HL-60/S4 (cell line): ENCODE measurements at regions not wholly inside any gene's neighbourhood (a gene's known extent, or its start where the extent isn't known, plus 50 kb on each side); places are given as distances from the start of the nearest gene placed in this dataset.

ENCODE experiments used
- in situ Hi-C: fragments of 300-500 bp; cut with MboI; formaldehyde crosslinking; loops from 2 replicates; pipeline ENCODE4 v1.14.3; 2022; ENCODE audit warnings: low sequenced_read_pairs

DNA sequence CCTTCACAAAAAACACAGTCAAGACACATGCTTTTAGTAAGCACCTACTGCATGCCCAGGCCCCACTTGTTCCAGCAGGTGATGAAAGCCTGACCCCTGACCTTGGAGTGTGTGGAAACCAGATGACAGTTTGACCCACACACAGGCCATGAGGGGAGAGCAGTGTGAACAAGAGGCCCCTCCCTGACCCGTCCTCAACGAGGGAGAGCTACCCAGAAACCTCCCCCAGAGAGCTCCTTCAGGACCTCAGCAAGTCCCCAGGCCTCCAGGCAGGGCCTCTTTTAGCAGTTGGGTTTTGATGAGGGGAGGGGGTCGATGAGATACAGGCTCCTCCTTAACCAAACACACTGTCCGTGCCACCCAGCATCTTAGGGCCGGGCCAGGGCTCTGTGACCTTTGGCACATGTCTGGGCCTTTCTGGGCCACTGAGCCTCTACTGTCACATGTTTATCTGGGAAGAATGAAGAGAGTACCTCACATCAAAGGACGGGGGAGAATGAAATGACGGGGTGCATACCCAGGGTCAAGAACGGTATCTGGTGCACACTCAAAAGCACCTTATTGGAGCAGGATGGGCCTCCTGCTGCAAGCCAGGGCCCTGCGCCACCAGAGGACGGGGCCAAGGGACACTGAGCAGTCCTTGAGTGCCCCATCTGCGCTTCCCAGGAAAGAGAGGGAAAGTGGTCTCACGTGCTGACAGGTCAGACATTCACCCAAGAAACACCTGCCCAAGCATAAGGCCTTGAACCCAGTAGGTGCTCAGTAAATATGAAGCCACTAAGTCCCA, 202.6 kb upstream of the ZMIZ1 start:
- in situ Hi-C loops: no loop called here

DNA sequence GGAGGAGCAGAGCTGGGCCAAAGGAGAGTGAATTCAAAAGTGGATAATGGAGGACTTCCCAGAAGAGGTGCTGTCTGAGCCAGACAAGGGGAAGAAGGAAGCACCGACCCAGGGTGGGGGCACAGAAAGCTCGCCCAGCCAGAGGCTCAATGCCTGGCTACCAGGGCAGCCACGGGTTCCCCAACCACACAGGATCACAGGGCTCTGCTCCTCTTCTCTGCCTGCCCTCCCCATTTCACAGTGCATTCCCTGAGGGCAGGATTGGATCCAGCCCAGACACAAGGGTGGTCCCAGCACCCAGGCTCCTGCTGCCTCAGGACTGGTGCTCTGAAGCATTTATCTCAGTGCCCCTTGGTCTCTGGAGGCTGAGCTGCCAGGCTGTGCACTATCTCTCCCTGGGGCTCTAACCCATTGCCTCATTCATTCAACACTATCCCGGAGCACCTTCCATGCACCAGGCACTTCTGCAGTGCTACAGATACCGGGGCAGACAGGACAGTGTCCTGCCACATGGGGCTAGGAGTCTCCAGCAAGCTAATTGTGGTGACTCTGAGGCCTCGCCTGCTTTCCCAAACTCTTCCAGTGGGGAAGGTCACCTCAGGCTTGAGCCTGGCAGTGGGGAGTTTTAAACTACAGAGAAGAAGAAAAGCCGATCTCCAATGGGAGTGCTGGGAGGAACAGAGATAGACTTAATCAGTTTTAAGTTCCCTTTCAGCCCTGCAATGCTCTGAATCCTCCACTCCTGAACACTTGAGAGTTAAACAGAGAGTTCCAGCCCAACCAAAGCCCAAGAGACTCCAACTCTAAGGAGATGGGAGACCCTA, 201.8 kb upstream of the ZMIZ1 start:
- in situ Hi-C loops: no loop called here

DNA sequence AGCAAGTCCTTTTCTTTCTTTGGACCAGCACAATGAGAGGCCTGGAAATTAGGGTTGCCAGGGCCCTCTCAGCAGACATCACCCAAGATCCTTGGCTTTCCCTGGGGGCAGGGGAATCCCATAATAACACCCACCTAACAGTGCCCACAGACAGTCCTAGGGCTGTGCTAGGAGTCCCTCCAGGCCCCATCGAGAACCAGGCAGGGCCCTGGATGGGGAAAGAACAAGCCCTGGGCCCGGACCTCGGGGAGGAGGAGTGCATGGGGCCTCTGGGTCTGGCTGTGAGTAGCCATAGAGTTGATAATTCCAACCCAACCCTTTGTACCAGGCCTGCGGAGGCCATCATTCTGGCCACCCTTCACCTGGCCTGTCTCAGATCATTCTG, 201.2 kb upstream of the ZMIZ1 start:
- in situ Hi-C loops: no loop called here

- in situ Hi-C loops: no loop called here
Observed at GRCh38 chr10:78868048-78868447, 200.7 kb upstream of the ZMIZ1 start.

DNA sequence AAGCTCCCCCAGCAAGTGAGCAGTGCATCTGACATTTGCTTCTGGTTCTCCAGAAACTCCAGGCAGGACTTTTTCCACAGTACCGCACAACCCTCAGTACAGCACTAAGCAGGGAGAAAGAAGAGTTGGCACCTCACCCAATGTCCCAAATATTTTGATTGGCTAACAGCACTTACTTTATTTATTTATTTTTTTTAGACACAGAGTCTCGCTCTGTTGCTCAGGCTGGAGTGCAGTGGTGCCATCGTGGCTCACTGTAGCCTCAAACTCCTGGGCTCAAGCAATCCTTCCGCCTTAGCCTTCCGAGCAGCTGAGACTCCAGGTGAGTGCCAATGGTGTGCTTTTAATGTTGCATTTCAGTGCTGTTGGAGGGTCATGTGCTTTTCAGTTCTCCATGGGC, 200.3 kb upstream of the ZMIZ1 start:
- in situ Hi-C loops: no loop called here

GRCh38 chr10:78868861-78869260, 199.9 kb upstream of the ZMIZ1 start:
- in situ Hi-C loops: no loop called here

DNA sequence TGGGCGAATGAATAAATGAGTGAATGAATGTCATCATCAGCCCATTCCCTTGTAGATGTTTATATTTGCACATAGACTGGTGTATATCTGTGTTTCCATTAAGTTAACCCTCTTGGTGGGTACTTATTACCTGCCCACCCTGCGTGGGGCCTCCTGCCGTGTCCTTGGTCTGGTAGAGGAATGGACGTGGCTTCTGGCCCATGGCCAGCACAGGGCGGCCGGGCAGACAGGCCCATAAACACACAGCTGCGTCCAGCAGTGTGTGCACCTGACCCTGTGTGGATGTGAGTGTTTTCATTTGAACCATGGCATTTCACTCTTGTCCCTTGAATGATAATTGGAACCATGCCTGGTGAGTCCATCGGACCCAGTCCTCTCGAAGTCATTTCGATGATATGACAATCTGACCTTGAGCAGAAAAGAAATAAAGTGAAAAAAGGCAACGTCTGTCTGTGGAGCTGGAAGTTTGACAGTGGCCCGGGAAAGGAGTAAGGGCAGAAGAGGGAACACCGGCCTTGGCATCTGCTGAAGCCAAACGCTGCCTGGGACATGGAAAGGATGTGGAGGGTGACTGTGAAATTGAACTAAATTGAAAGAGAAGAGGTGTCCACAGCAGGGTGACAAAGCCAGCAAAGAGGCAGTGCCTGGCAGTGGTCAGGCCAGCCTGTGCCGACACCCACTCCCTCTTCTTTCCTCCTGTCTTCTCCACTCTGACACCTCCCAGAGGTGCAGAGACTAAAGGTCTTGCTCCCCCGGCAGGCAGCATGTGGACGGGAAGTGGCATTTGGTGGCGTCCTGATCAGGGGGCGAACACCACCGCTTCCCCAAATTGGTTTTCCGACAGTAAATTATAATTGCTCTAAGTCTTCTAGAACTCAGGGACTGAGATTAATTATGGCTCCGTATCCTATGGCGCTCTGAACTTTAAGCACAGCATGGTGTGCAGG, 199.0 kb upstream of the ZMIZ1 start:
- in situ Hi-C loops: no loop called here

DNA sequence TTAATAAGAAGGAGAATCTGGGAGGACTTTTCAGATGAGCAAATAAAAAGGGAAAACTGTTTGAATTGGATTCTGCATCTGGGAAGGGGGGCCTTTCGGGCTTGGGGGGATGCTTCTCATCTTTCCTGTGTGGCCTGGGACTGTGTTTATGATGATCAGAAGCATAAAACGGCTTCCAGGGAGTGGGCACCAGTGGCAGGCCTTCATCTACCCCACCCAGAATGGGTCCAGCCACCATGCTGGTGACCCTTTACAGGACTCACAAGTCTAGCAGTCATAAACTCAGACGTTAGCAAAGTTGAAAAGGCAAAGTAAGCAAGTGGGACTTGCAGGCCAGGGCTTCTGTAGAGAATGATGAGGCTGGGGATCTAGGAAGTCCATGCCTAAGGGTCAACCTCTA, 198.3 kb upstream of the ZMIZ1 start:
- in situ Hi-C loops: no loop called here

DNA sequence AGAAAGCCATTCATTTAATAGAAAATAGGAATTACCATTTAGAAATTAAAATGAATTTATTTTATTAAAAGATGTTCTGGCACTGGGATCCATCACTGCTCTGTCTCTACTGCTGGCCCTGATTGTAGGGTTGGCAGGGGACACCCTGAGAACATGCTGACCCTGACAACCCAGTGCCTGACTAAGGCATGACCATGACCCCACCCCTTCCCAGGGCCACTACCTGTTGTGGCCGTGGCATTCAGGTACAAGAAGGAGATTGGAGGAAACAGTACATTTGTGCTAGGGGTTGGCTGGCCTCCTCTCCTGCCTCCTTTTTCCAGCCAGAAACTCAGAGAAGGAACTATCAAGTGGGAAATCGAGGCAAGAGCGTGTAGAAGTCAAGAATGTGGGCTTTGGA, 197.0 kb upstream of the ZMIZ1 start:
- in situ Hi-C loops: no loop called here

DNA sequence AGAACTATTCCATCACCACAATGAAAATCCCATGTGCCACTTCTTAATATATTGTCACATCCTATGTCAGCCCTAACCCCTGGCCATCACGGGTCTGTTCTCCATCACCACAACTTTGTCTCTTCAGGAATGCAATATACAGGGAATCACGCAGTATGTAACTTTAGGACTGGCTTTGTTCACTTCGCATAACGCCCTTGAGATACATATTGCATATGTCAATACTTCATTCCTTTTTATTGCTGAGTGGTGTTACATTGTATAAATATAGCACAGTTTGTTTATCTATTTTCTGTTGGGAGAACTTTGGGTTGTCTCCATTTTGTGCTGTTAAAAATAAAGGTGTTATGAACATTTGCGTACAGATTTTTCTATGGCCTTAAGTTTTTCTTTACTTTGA, 195.4 kb upstream of the ZMIZ1 start:
- in situ Hi-C loops: no loop called here

GRCh38 chr10:78875331-78875877, 193.4 kb upstream of the ZMIZ1 start:
- in situ Hi-C loops: no loop called here

- in situ Hi-C loops: no loop called here
Observed at GRCh38 chr10:78875932-78876331, 192.8 kb upstream of the ZMIZ1 start.

DNA sequence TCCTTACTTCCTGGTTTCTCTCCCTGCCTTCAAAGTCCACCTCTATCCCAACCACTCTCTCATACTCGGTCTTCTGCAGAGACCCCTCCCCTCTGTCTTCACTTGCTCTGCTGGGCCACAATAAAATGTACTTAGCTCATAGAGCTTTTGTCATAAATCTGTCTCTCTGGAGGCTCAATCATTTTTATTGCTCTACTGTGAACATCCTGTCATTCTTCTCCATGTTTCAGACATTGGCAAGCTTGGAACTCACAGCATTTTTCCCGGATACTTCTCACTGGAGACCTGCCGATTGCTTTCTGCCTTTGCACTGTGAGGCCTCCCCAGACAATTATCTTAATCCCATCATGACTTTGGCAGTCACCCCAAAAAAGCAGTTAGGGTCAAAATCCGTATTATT, 192.3 kb upstream of the ZMIZ1 start:
- in situ Hi-C loops: no loop called here

- in situ Hi-C loops: no loop called here
Observed at GRCh38 chr10:78879621-78880020, 189.1 kb upstream of the ZMIZ1 start.

DNA sequence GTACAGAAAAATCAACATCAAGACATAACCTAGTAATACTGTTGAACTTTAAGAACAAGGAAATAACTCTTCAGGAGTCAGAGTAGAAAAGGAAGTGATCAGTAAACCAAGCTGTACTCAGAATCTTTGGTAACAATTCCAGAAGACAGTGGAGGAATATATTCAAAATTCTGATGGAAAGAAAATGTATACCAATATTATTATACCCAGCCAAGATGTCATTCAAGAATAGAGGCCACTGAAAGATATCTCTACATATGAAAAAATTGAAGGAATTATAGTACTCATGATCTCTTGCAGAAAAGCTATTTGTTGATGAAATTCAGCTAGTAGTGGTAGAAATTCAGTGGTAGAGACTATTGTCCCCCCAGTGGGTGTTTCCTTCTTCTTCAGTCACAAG, 182.6 kb upstream of the ZMIZ1 start:
- in situ Hi-C loops: no loop called here

DNA sequence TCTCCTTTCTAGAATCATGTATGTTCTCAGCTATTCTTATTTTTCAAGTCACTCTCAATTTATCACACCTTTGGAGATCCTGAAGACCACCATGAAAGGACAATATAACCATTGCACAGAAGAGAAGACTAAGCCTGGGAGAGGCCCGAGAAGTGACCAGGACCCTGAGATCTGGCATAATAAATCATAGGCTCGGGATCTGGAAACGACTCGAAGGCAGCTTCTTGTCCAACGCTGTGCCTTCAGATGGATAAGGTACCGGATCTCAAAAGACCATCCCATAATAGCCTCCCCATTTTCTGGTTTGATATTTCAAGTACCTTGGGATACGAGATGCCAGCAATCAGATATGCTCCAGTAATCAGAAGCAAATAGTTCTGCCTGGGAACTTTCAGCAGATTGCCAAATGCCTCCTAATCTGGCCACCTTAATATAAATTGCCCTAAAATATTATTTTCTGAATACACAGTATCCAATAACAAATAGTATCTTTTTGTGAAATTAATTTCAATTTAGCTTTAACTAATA, 179.2 kb upstream of the ZMIZ1 start:
- in situ Hi-C loops: no loop called here

- in situ Hi-C loops: no loop called here
Observed at GRCh38 chr10:78890506-78890905, 178.3 kb upstream of the ZMIZ1 start.

GRCh38 chr10:78891741-78892140, 177.0 kb upstream of the ZMIZ1 start:
- in situ Hi-C loops: no loop called here

GRCh38 chr10:78892338-78893176, 176.2 kb upstream of the ZMIZ1 start:
- in situ Hi-C loops: no loop called here

- in situ Hi-C loops: no loop called here
Observed at GRCh38 chr10:78893217-78893616, 175.5 kb upstream of the ZMIZ1 start.
